ENCODE measurements at regions not wholly inside any gene's neighbourhood (a gene's known extent, or its start where the extent isn't known, plus 50 kb on each side); places are given as distances from the start of the nearest gene placed in this dataset.

- no TSS peak for BruUV-seq (replicated peaks)
- CTCF ChIA-PET: no interaction called here
These were observed 1125.3 kb downstream of the TBL1XR1 start for GRCh38 chr3:176071943-176072342.

GRCh38 chr3:176068750-176069149, 1128.5 kb downstream of the TBL1XR1 start:
- ChIA-PET POLR2A (ENCODE audit: low non-redundant PET) (no interaction called here), CTCF (no interaction called here)
- no peaks in the 10 kb centered on the region for H3K27me3 ChIP-seq (replicated peaks; ENCODE audit: insufficient read depth, low read depth, low read length, poor library complexity)
- no peaks in the 10 kb centered on the region for H3K36me3 ChIP-seq (ENCODE audit: insufficient read depth, low read length, poor library complexity, severe bottlenecking)
- no TSS peak for BruUV-seq (replicated peaks)
- H3K4me3 ChIP-seq (ENCODE audit: low read depth, low read length, poor library complexity, severe bottlenecking): no peak overlapping the region
- DNase-seq (ENCODE audit: low spot score): no peak
- intact Hi-C loops (cut with micrococcal nuclease; ENCODE audit: unreplicated experiment): no loop called here
- TF ChIP-seq CTCF (conservative IDR thresholded peaks at IDR 0.05; ENCODE audit: low read depth, low read length) (no peak), EZH2 (IDR thresholded peaks at IDR 0.05; ENCODE audit: borderline replicate concordance, low read depth, low read length, poor library complexity, severe bottlenecking) (no peak)
- no peak overlapping the region for H3K27ac ChIP-seq (ENCODE audit: low read depth, low read length, poor library complexity, severe bottlenecking)
- H3K9me3 ChIP-seq (ENCODE audit: low read depth, low read length, poor library complexity, severe bottlenecking): no peaks in the 10 kb centered on the region
- no peaks in the 10 kb centered on the region for H3K4me1 ChIP-seq (ENCODE audit: insufficient read depth, low read length, poor library complexity, severe bottlenecking)

More at GRCh38 chr3:176071943-176072342, 1125.3 kb downstream of the TBL1XR1 start:
- DNase-seq (ENCODE audit: low spot score): no peak
- Histone ChIP-seq H3K4me3 (ENCODE audit: low read depth, low read length, poor library complexity, severe bottlenecking) (no peak overlapping the region), H3K9me3 (ENCODE audit: low read depth, low read length, poor library complexity, severe bottlenecking) (no peaks in the 10 kb centered on the region), H3K27ac (ENCODE audit: low read depth, low read length, poor library complexity, severe bottlenecking) (no peak overlapping the region), H3K27me3 (replicated peaks; ENCODE audit: insufficient read depth, low read depth, low read length, poor library complexity) (no peaks in the 10 kb centered on the region), H3K36me3 (ENCODE audit: insufficient read depth, low read length, poor library complexity, severe bottlenecking) (no peaks in the 10 kb centered on the region), H3K4me1 (ENCODE audit: insufficient read depth, low read length, poor library complexity, severe bottlenecking) (no peaks in the 10 kb centered on the region)
- no peak for TF ChIP-seq EZH2 (IDR thresholded peaks at IDR 0.05; ENCODE audit: borderline replicate concordance, low read depth, low read length, poor library complexity, severe bottlenecking)
- no peak for TF ChIP-seq CTCF (conservative IDR thresholded peaks at IDR 0.05; ENCODE audit: low read depth, low read length)
- POLR2A ChIA-PET (ENCODE audit: low non-redundant PET): no interaction called here
- intact Hi-C loops (cut with micrococcal nuclease; ENCODE audit: unreplicated experiment): no loop called here

GRCh38 chr3:176058856-176059255, 1138.4 kb downstream of the TBL1XR1 start:
- Histone ChIP-seq H3K27me3 (replicated peaks; ENCODE audit: insufficient read depth, low read depth, low read length, poor library complexity) (no peaks in the 10 kb centered on the region), H3K27ac (ENCODE audit: low read depth, low read length, poor library complexity, severe bottlenecking) (no peak overlapping the region), H3K4me3 (ENCODE audit: low read depth, low read length, poor library complexity, severe bottlenecking) (no peak overlapping the region), H3K36me3 (ENCODE audit: insufficient read depth, low read length, poor library complexity, severe bottlenecking) (no peaks in the 10 kb centered on the region), H3K9me3 (ENCODE audit: low read depth, low read length, poor library complexity, severe bottlenecking) (no peaks in the 10 kb centered on the region), H3K4me1 (ENCODE audit: insufficient read depth, low read length, poor library complexity, severe bottlenecking) (no peaks in the 10 kb centered on the region)
- TF ChIP-seq EZH2 (IDR thresholded peaks at IDR 0.05; ENCODE audit: borderline replicate concordance, low read depth, low read length, poor library complexity, severe bottlenecking) (no peak), CTCF (conservative IDR thresholded peaks at IDR 0.05; ENCODE audit: low read depth, low read length) (no peak)
- BruUV-seq (replicated peaks): no TSS peak
- POLR2A ChIA-PET (ENCODE audit: low non-redundant PET): no interaction called here
- CTCF ChIA-PET: no interaction called here
- DNase-seq (ENCODE audit: low spot score): no peak
- intact Hi-C loops (cut with micrococcal nuclease; ENCODE audit: unreplicated experiment): no loop called here
